ENCODE measurements at regions not wholly inside any gene's neighbourhood (a gene's known extent, or its start where the extent isn't known, plus 50 kb on each side); places are given as distances from the start of the nearest gene placed in this dataset.

- intact Hi-C loops (cut with micrococcal nuclease) = no loop called here
- H3K4me1 Mint-ChIP-seq (ENCODE audit: low read depth) = no peaks in the 10 kb centered on the region
- no peaks in the 10 kb centered on the region for H3K36me3 Mint-ChIP-seq (ENCODE audit: low read depth)
- no peak for DNase-seq (ENCODE audit: low spot score)
- H3K9me3 Mint-ChIP-seq = peaks cover 5% of the 10 kb centered on the region
- H3K4me3 Mint-ChIP-seq = no peak overlapping the region
- no peak overlapping the region for H3K27ac Mint-ChIP-seq
- H3K27me3 Mint-ChIP-seq (ENCODE audit: insufficient read depth) = no peaks in the 10 kb centered on the region
These were observed 397.6 kb upstream of the IRX4 start for GRCh38 chr5:2280318-2280717.

- H3K4me1 Mint-ChIP-seq (ENCODE audit: low read depth) = no peaks in the 10 kb centered on the region
- intact Hi-C loops (cut with micrococcal nuclease) = no loop called here
- no peaks in the 10 kb centered on the region for H3K36me3 Mint-ChIP-seq (ENCODE audit: low read depth)
- H3K27me3 Mint-ChIP-seq (ENCODE audit: insufficient read depth) = no peaks in the 10 kb centered on the region
- H3K27ac Mint-ChIP-seq = no peak overlapping the region
- no peak for DNase-seq (ENCODE audit: low spot score)
- peaks cover 5% of the 10 kb centered on the region for H3K9me3 Mint-ChIP-seq
- no peak overlapping the region for H3K4me3 Mint-ChIP-seq
These were observed 396.2 kb upstream of the IRX4 start for GRCh38 chr5:2278825-2279456.

- no peaks in the 10 kb centered on the region for H3K4me1 Mint-ChIP-seq (ENCODE audit: low read depth)
- no peak overlapping the region for H3K4me3 Mint-ChIP-seq
- intact Hi-C loops (cut with micrococcal nuclease) = no loop called here
- H3K36me3 Mint-ChIP-seq (ENCODE audit: low read depth) = no peaks in the 10 kb centered on the region
- no peaks in the 10 kb centered on the region for H3K27me3 Mint-ChIP-seq (ENCODE audit: insufficient read depth)
- H3K27ac Mint-ChIP-seq = no peak overlapping the region
- H3K9me3 Mint-ChIP-seq = peaks cover 5% of the 10 kb centered on the region
- DNase-seq (ENCODE audit: low spot score) = no peak
These were observed 395.2 kb upstream of the IRX4 start for GRCh38 chr5:2277886-2278285.

GRCh38 chr5:2276101-2276500 is 393.4 kb upstream of the IRX4 start:
- Mint-ChIP-seq H3K27me3 (ENCODE audit: insufficient read depth) (no peaks in the 10 kb centered on the region), H3K36me3 (ENCODE audit: low read depth) (no peaks in the 10 kb centered on the region), H3K27ac (no peak overlapping the region), H3K4me1 (ENCODE audit: low read depth) (no peaks in the 10 kb centered on the region), H3K9me3 (peaks cover 5% of the 10 kb centered on the region), H3K4me3 (no peak overlapping the region)
- intact Hi-C loops (cut with micrococcal nuclease) = no loop called here
- no peak for DNase-seq (ENCODE audit: low spot score)

- intact Hi-C loops (cut with micrococcal nuclease) = no loop called here
- H3K27ac Mint-ChIP-seq = no peak overlapping the region
- no peaks in the 10 kb centered on the region for H3K27me3 Mint-ChIP-seq (ENCODE audit: insufficient read depth)
- no peaks in the 10 kb centered on the region for H3K4me1 Mint-ChIP-seq (ENCODE audit: low read depth)
- H3K4me3 Mint-ChIP-seq = no peak overlapping the region
- no peaks in the 10 kb centered on the region for H3K9me3 Mint-ChIP-seq
- DNase-seq (ENCODE audit: low spot score) = no peak
- H3K36me3 Mint-ChIP-seq (ENCODE audit: low read depth) = no peaks in the 10 kb centered on the region
These were observed 390.0 kb upstream of the IRX4 start for GRCh38 chr5:2272755-2273154.

- no peaks in the 10 kb centered on the region for H3K27me3 Mint-ChIP-seq (ENCODE audit: insufficient read depth)
- DNase-seq (ENCODE audit: low spot score) = no peak
- H3K9me3 Mint-ChIP-seq = no peaks in the 10 kb centered on the region
- H3K27ac Mint-ChIP-seq = no peak overlapping the region
- H3K36me3 Mint-ChIP-seq (ENCODE audit: low read depth) = no peaks in the 10 kb centered on the region
- no peak overlapping the region for H3K4me3 Mint-ChIP-seq
- no peaks in the 10 kb centered on the region for H3K4me1 Mint-ChIP-seq (ENCODE audit: low read depth)
- intact Hi-C loops (cut with micrococcal nuclease) = no loop called here
These were observed 389.3 kb upstream of the IRX4 start for GRCh38 chr5:2272039-2272438.

- no peaks in the 10 kb centered on the region for H3K27me3 Mint-ChIP-seq (ENCODE audit: insufficient read depth)
- intact Hi-C loops (cut with micrococcal nuclease) = no loop called here
- H3K9me3 Mint-ChIP-seq = no peaks in the 10 kb centered on the region
- H3K4me1 Mint-ChIP-seq (ENCODE audit: low read depth) = no peaks in the 10 kb centered on the region
- H3K27ac Mint-ChIP-seq = no peak overlapping the region
- no peaks in the 10 kb centered on the region for H3K36me3 Mint-ChIP-seq (ENCODE audit: low read depth)
- no peak overlapping the region for H3K4me3 Mint-ChIP-seq
- DNase-seq (ENCODE audit: low spot score) = no peak
These were observed 388.6 kb upstream of the IRX4 start for GRCh38 chr5:2271316-2271715.

GRCh38 chr5:2270467-2270866 is 387.7 kb upstream of the IRX4 start:
- intact Hi-C loops (cut with micrococcal nuclease) = no loop called here
- Mint-ChIP-seq H3K27ac (no peak overlapping the region), H3K4me1 (ENCODE audit: low read depth) (no peaks in the 10 kb centered on the region), H3K9me3 (no peaks in the 10 kb centered on the region), H3K4me3 (no peak overlapping the region), H3K27me3 (ENCODE audit: insufficient read depth) (no peaks in the 10 kb centered on the region), H3K36me3 (ENCODE audit: low read depth) (no peaks in the 10 kb centered on the region)
- no peak for DNase-seq (ENCODE audit: low spot score)

- no peaks in the 10 kb centered on the region for H3K4me1 Mint-ChIP-seq (ENCODE audit: low read depth)
- H3K4me3 Mint-ChIP-seq = no peak overlapping the region
- H3K27me3 Mint-ChIP-seq (ENCODE audit: insufficient read depth) = no peaks in the 10 kb centered on the region
- no peak for DNase-seq (ENCODE audit: low spot score)
- H3K36me3 Mint-ChIP-seq (ENCODE audit: low read depth) = no peaks in the 10 kb centered on the region
- H3K9me3 Mint-ChIP-seq = no peaks in the 10 kb centered on the region
- no peak overlapping the region for H3K27ac Mint-ChIP-seq
- intact Hi-C loops (cut with micrococcal nuclease) = no loop called here
These were observed 386.9 kb upstream of the IRX4 start for GRCh38 chr5:2269656-2270055.

- Mint-ChIP-seq H3K4me3 (no peak overlapping the region), H3K27ac (no peak overlapping the region), H3K9me3 (no peaks in the 10 kb centered on the region), H3K4me1 (ENCODE audit: low read depth) (no peaks in the 10 kb centered on the region), H3K27me3 (ENCODE audit: insufficient read depth) (no peaks in the 10 kb centered on the region), H3K36me3 (ENCODE audit: low read depth) (no peaks in the 10 kb centered on the region)
- intact Hi-C loops (cut with micrococcal nuclease) = no loop called here
- no peak for DNase-seq (ENCODE audit: low spot score)
These were observed 385.3 kb upstream of the IRX4 start for GRCh38 chr5:2267991-2268390.

GRCh38 chr5:2266641-2267240 is 384.0 kb upstream of the IRX4 start:
- Mint-ChIP-seq H3K9me3 (no peaks in the 10 kb centered on the region), H3K27me3 (ENCODE audit: insufficient read depth) (no peaks in the 10 kb centered on the region), H3K27ac (no peak overlapping the region), H3K36me3 (ENCODE audit: low read depth) (no peaks in the 10 kb centered on the region), H3K4me1 (ENCODE audit: low read depth) (no peaks in the 10 kb centered on the region), H3K4me3 (no peak overlapping the region)
- no peak for DNase-seq (ENCODE audit: low spot score)
- intact Hi-C loops (cut with micrococcal nuclease) = no loop called here

- H3K4me1 Mint-ChIP-seq (ENCODE audit: low read depth) = no peaks in the 10 kb centered on the region
- H3K4me3 Mint-ChIP-seq = no peak overlapping the region
- no peaks in the 10 kb centered on the region for H3K9me3 Mint-ChIP-seq
- no peak for DNase-seq (ENCODE audit: low spot score)
- intact Hi-C loops (cut with micrococcal nuclease) = no loop called here
- no peak overlapping the region for H3K27ac Mint-ChIP-seq
- H3K27me3 Mint-ChIP-seq (ENCODE audit: insufficient read depth) = no peaks in the 10 kb centered on the region
- H3K36me3 Mint-ChIP-seq (ENCODE audit: low read depth) = no peaks in the 10 kb centered on the region
These were observed 382.6 kb upstream of the IRX4 start for GRCh38 chr5:2265341-2265740.

- no peaks in the 10 kb centered on the region for H3K9me3 Mint-ChIP-seq
- intact Hi-C loops (cut with micrococcal nuclease) = no loop called here
- no peaks in the 10 kb centered on the region for H3K4me1 Mint-ChIP-seq (ENCODE audit: low read depth)
- no peak overlapping the region for H3K27ac Mint-ChIP-seq
- H3K4me3 Mint-ChIP-seq = no peak overlapping the region
- no peaks in the 10 kb centered on the region for H3K36me3 Mint-ChIP-seq (ENCODE audit: low read depth)
- no peak for DNase-seq (ENCODE audit: low spot score)
- H3K27me3 Mint-ChIP-seq (ENCODE audit: insufficient read depth) = no peaks in the 10 kb centered on the region
These were observed 381.0 kb upstream of the IRX4 start for GRCh38 chr5:2263763-2264162.

- Mint-ChIP-seq H3K4me3 (no peak overlapping the region), H3K36me3 (ENCODE audit: low read depth) (no peaks in the 10 kb centered on the region), H3K27ac (no peak overlapping the region), H3K27me3 (ENCODE audit: insufficient read depth) (no peaks in the 10 kb centered on the region), H3K4me1 (ENCODE audit: low read depth) (no peaks in the 10 kb centered on the region), H3K9me3 (no peaks in the 10 kb centered on the region)
- DNase-seq (ENCODE audit: low spot score) = no peak
- intact Hi-C loops (cut with micrococcal nuclease) = no loop called here
These were observed 379.9 kb upstream of the IRX4 start for GRCh38 chr5:2262620-2263019.
